Endodermal cell (in vitro differentiated cells): ENCODE measurements at regions not wholly inside any gene's neighbourhood (a gene's known extent, or its start where the extent isn't known, plus 50 kb on each side); places are given as distances from the start of the nearest gene placed in this dataset.

Source experiments
- DNase-seq: peaks from one replicate; pipeline ENCODE4 v3.0.0-alpha.2; 2017
- H3K27ac ChIP-seq: 2 replicates; pipeline ENCODE4 v1.5.1; 2013; ENCODE audit warnings: mild to moderate bottlenecking, low read depth, low read length, moderate library complexity
- H3K27me3 ChIP-seq: 2 replicates; pipeline ENCODE4 v1.6.1; 2013; ENCODE audit warnings: mild to moderate bottlenecking, low read length, moderate library complexity; ENCODE audit not compliant: insufficient read depth, control insufficient read depth, poor library complexity, severe bottlenecking
- H3K36me3 ChIP-seq: 2 replicates; pipeline ENCODE4 v1.7.0; 2013; ENCODE audit warnings: mild to moderate bottlenecking, low read length, moderate library complexity; ENCODE audit not compliant: control insufficient read depth, insufficient read depth
- H3K4me1 ChIP-seq: one replicate; pipeline ENCODE4 v1.7.0; 2013; ENCODE audit warnings: low read length; ENCODE audit not compliant: control insufficient read depth, insufficient read depth
- H3K4me3 ChIP-seq: 2 replicates; pipeline ENCODE4 v1.5.1; 2013; ENCODE audit warnings: mild to moderate bottlenecking, low read length, moderate library complexity
- H3K9ac ChIP-seq: 2 replicates; pipeline ENCODE4 v1.6.1; 2013; ENCODE audit warnings: mild to moderate bottlenecking, low read length, moderate library complexity; ENCODE audit not compliant: poor library complexity, severe bottlenecking; ENCODE audit errors: extremely low read depth
- H3K9me3 ChIP-seq: 2 replicates; pipeline ENCODE4 v1.6.1; 2013; ENCODE audit warnings: mild to moderate bottlenecking, low read length, moderate library complexity; ENCODE audit not compliant: control insufficient read depth
- H3K27ac Mint-ChIP-seq: 2 replicates; pipeline ENCODE4 v1.8.0; 2020; ENCODE audit warnings: mixed read lengths
- H3K27me3 Mint-ChIP-seq: 2 replicates; pipeline ENCODE4 v1.8.0; 2021; ENCODE audit warnings: mild to moderate bottlenecking, mixed read lengths; ENCODE audit not compliant: insufficient read depth
- H3K36me3 Mint-ChIP-seq: 2 replicates; pipeline ENCODE4 v1.8.0; 2020; ENCODE audit warnings: low read depth, mixed read lengths
- H3K4me1 Mint-ChIP-seq: 2 replicates; pipeline ENCODE4 v1.8.0; 2020; ENCODE audit warnings: mixed read lengths
- H3K4me3 Mint-ChIP-seq: 2 replicates; pipeline ENCODE4 v1.8.0; 2020; ENCODE audit warnings: mild to moderate bottlenecking, moderate library complexity, mixed read lengths
- H3K9me3 Mint-ChIP-seq: 2 replicates; pipeline ENCODE4 v1.8.0; 2020; ENCODE audit warnings: mild to moderate bottlenecking, mixed read lengths
- WGBS, 2 experiments: methylation state at CpG; one replicate each; pipeline versions ENCODE4 v1.1.5 to v1.1.7; 2013; ENCODE audit warnings: missing lambda C conversion rate in 2 of 2, mixed read lengths in 1 of 2; ENCODE audit not compliant: insufficient coverage in 1 of 2, insufficient read length in 1 of 2; 5-methylcytosine and 5-hydroxymethylcytosine counted together
- TF ChIP-seq, protein P1 (sequence below): fragments of 200-600 bp; sonication (generic); conservative IDR thresholded peaks from 2 replicates; pipeline ENCODE4 v1.5.0; 2021; ENCODE audit warnings: antibody characterized with exemption, mild to moderate bottlenecking

DNA sequence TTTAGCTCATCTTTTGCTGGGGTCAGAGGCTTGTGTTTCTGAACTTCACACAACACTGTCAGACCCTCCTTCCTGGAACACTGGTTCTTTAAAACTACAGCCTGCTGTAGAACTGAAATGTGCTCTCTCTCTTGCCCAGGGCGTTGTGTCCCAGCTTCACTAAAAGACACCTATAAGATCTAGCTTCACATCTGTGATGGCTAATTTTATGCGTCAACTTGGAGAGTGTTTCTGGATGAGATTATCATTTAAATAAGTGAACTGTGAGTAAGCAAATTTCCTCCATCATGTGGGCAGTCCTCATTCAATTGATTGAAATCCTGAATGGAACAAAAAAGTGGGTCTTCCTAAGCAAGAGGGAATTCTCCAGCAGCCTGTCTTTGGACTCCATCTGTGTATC, 140.3 kb downstream of the OSR1 start:
- WGBS, 2 experiments, result 94% methylated on average over 2 of the region's 2 CpGs; no CpG with 5 or more reads in 1 of the 2 experiments
- no peaks in the 10 kb centered on the region for H3K36me3 ChIP-seq
- Mint-ChIP-seq H3K9me3 (no peaks in the 10 kb centered on the region), H3K27me3 (no peaks in the 10 kb centered on the region), H3K27ac (no peak overlapping the region), H3K4me1 (no peaks in the 10 kb centered on the region), H3K4me3 (no peak overlapping the region), H3K36me3 (no peaks in the 10 kb centered on the region)
- no peaks in the 10 kb centered on the region for H3K27me3 ChIP-seq
- H3K27ac ChIP-seq, result no peak overlapping the region
- no peaks in the 10 kb centered on the region for H3K4me1 ChIP-seq
- no peak for DNase-seq
- no peaks in the 10 kb centered on the region for H3K9me3 ChIP-seq
- H3K9ac ChIP-seq, result no peak overlapping the region
- TF ChIP-seq, protein P1, sequence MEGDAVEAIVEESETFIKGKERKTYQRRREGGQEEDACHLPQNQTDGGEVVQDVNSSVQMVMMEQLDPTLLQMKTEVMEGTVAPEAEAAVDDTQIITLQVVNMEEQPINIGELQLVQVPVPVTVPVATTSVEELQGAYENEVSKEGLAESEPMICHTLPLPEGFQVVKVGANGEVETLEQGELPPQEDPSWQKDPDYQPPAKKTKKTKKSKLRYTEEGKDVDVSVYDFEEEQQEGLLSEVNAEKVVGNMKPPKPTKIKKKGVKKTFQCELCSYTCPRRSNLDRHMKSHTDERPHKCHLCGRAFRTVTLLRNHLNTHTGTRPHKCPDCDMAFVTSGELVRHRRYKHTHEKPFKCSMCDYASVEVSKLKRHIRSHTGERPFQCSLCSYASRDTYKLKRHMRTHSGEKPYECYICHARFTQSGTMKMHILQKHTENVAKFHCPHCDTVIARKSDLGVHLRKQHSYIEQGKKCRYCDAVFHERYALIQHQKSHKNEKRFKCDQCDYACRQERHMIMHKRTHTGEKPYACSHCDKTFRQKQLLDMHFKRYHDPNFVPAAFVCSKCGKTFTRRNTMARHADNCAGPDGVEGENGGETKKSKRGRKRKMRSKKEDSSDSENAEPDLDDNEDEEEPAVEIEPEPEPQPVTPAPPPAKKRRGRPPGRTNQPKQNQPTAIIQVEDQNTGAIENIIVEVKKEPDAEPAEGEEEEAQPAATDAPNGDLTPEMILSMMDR, result no peak
- H3K4me3 ChIP-seq, result no peak overlapping the region

DNA sequence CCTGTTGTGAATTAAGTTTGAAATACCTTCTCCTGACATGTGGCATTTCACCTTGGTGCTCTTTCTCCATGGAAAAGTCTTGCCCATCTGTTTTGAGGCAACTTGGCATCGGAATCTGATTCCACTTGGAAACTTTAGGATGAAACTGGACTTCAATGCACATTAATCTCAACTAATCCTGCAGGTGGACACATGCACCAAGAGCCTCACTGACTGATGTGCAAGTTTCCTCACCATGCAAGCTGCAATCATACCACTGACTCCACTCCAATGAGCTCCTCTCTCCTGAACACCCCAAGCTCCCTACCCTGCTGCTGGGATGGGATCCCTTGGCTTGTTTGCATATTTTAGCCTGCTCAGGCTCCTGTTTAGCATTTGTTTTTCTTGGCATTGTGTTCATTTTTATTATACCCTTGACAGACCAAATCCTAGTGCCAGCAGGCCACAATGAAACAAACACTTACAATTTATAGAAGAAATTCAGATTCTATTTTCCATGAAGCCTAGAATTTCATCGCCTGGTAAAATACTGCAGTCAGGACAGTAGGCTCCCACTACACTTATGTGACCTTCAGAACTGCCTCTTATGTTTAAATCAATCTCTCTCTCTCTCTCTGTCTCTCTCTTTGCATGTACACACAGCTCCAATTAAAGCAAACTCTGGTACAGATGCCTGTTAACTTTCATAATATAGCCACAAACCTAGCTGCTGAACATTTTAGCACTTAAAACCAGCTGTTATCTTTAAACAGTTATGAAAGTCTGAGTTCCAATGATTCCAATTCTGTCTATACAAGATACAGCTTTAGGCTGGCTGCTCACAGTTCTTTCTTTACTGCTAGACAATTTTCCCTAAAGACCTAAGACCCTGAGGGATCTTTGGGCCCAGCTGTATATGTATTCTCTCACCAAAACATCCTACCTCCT, 141.5 kb downstream of the OSR1 start:
- Mint-ChIP-seq H3K27ac (no peak overlapping the region), H3K4me3 (no peak overlapping the region), H3K9me3 (no peaks in the 10 kb centered on the region), H3K36me3 (no peaks in the 10 kb centered on the region), H3K4me1 (no peaks in the 10 kb centered on the region), H3K27me3 (no peaks in the 10 kb centered on the region)
- Histone ChIP-seq H3K36me3 (no peaks in the 10 kb centered on the region), H3K9me3 (no peaks in the 10 kb centered on the region), H3K27ac (no peak overlapping the region), H3K4me3 (no peak overlapping the region), H3K4me1 (no peaks in the 10 kb centered on the region), H3K9ac (no peak overlapping the region), H3K27me3 (no peaks in the 10 kb centered on the region)
- 85 to 93% methylated on average over 2 of the region's 2 CpGs for WGBS, 2 experiments
- no peak for DNase-seq
- TF ChIP-seq, protein P1, result no peak

DNA sequence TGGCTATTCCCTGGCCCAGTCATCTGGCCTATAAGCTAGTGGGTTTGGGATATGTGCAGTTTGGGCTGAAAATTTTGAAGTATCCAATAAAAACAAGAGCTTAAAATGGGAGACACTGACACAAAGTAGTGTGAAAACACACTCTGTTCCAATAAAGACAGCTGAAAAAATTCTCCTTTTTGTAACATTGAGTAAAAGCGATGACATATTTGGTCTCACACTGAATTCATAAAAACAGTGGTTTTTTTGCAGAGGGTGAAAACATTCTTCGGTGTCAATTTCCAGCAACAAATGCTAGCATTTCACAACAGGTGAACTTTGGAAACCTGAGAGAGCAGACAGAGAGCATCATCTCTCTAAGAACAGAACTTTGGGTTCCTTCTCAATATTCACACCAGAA, 142.2 kb downstream of the OSR1 start:
- Mint-ChIP-seq H3K9me3 (no peaks in the 10 kb centered on the region), H3K36me3 (no peaks in the 10 kb centered on the region), H3K4me3 (no peak overlapping the region), H3K27ac (no peak overlapping the region), H3K4me1 (no peaks in the 10 kb centered on the region), H3K27me3 (no peaks in the 10 kb centered on the region)
- no peaks in the 10 kb centered on the region for H3K4me1 ChIP-seq
- TF ChIP-seq, protein P1, result no peak
- no peak overlapping the region for H3K9ac ChIP-seq
- no peaks in the 10 kb centered on the region for H3K27me3 ChIP-seq
- no peak overlapping the region for H3K4me3 ChIP-seq
- H3K27ac ChIP-seq, result no peak overlapping the region
- no peaks in the 10 kb centered on the region for H3K36me3 ChIP-seq
- DNase-seq, result no peak
- H3K9me3 ChIP-seq, result no peaks in the 10 kb centered on the region
- WGBS, 2 experiments, result 83 to 99% methylated on average over 1 to 2 of the region's 2 CpGs
